HL-60 (cell line): ENCODE measurements at regions not wholly inside any gene's neighbourhood (a gene's known extent, or its start where the extent isn't known, plus 50 kb on each side); places are given as distances from the start of the nearest gene placed in this dataset.

ENCODE experiments used
- CTCF ChIP-seq: IDR thresholded peaks from one replicate; pipeline ENCODE4 v1.5.1; 2011; ENCODE audit warnings: low read length, control low read depth, inconsistent platforms; ENCODE audit not compliant: insufficient read depth
- POLR2AphosphoS5 ChIP-seq: IDR thresholded peaks from 2 replicates; pipeline ENCODE4 v1.6.1; 2012; ENCODE audit warnings: low read depth
- SPI1 ChIP-seq: IDR thresholded peaks from 2 replicates; pipeline ENCODE4 v1.6.1; 2012; ENCODE audit warnings: low read depth, mild to moderate bottlenecking, borderline replicate concordance

GRCh38 chr14:96663076-96663475 is 134.1 kb upstream of the VRK1 start:
- TF ChIP-seq CTCF (no peak), SPI1 (no peak), POLR2AphosphoS5 (no peak)
